ENCODE measurements at regions not wholly inside any gene's neighbourhood (a gene's known extent, or its start where the extent isn't known, plus 50 kb on each side); places are given as distances from the start of the nearest gene placed in this dataset.
A peak's percentile ranks its signal among the peaks of the same experiment; 100 is the strongest.

DNA sequence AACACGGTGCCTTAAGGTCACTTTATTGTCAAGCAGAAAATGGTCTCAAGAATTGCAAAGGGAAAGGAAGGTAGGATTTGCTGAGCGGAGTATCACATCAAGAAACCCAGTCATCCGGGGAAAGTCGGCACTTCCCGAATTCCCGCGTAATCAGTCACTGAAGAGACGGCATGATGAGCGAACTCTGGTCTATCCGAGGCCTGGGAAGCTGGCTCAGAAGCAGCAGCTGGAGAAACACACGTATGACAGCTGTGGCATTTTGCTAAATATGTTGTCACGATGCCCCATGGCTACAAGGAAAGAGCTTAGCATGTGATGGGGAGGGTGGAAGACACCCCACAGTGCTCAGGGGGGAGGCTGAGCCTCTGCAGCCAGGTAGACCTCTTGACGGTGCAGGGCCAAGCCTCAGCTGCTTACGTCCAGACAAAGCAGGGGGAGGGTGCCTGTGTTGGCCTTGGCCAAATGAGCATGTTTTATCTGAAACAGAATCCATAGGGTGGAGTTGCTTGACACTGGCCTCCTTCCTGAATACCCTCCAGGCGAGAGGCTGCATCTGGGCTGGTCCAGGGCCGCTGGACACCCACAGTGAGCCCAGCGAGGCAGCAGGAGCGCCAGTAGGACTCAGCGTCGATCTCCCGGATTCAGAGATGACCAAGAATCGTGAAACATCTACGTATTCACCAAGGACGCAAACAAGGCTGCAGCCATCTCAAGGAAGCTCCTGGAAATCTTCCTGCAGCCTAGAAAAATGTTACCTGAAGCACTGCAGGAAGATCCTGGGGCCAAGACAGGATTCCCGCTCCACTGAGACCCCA lies 118.8 kb upstream of the AFDN start (continued):
- peak; percentile 49 for TF ChIP-seq ZNF883 (CRISPR knock-in tag; IDR thresholded peaks at IDR 0.05; ENCODE audit: not compliant biosample characterization)
- TF ChIP-seq ZNF576 (CRISPR knock-in tag; IDR thresholded peaks at IDR 0.05): 0 out of 2 replicates have a peak, but pooled peaks have one; percentile 41
- TF ChIP-seq ZNF891 (CRISPR knock-in tag; IDR thresholded peaks at IDR 0.05): 0 out of 2 replicates have a peak, but pooled peaks have one; percentile 18
- 0 out of 2 replicates have a peak, but pooled peaks have one; percentile 22 for TF ChIP-seq ZNF292 (CRISPR knock-in tag; IDR thresholded peaks at IDR 0.05; ENCODE audit: borderline replicate concordance, low read depth)
- TF ChIP-seq, protein P1, sequence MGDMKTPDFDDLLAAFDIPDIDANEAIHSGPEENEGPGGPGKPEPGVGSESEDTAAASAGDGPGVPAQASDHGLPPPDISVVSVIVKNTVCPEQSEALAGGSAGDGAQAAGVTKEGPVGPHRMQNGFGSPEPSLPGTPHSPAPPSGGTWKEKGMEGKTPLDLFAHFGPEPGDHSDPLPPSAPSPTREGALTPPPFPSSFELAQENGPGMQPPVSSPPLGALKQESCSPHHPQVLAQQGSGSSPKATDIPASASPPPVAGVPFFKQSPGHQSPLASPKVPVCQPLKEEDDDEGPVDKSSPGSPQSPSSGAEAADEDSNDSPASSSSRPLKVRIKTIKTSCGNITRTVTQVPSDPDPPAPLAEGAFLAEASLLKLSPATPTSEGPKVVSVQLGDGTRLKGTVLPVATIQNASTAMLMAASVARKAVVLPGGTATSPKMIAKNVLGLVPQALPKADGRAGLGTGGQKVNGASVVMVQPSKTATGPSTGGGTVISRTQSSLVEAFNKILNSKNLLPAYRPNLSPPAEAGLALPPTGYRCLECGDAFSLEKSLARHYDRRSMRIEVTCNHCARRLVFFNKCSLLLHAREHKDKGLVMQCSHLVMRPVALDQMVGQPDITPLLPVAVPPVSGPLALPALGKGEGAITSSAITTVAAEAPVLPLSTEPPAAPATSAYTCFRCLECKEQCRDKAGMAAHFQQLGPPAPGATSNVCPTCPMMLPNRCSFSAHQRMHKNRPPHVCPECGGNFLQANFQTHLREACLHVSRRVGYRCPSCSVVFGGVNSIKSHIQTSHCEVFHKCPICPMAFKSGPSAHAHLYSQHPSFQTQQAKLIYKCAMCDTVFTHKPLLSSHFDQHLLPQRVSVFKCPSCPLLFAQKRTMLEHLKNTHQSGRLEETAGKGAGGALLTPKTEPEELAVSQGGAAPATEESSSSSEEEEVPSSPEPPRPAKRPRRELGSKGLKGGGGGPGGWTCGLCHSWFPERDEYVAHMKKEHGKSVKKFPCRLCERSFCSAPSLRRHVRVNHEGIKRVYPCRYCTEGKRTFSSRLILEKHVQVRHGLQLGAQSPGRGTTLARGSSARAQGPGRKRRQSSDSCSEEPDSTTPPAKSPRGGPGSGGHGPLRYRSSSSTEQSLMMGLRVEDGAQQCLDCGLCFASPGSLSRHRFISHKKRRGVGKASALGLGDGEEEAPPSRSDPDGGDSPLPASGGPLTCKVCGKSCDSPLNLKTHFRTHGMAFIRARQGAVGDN (CRISPR knock-in tag; IDR thresholded peaks at IDR 0.05): peak; percentile 49; the same call in 1 of the 2 replicates
- no peak for TF ChIP-seq SOX6 (IDR thresholded peaks at IDR 0.05)
- TF ChIP-seq SOX6 (CRISPR knock-in tag; IDR thresholded peaks at IDR 0.05): peak; percentile 23; the same call in 1 of the 2 replicates
- no peak for TF ChIP-seq GPN1 (CRISPR knock-in tag; IDR thresholded peaks at IDR 0.05; ENCODE audit: borderline replicate concordance)
- peak; percentile 85 for TF ChIP-seq ZBTB38 (CRISPR knock-in tag; IDR thresholded peaks at IDR 0.05)
- 0 out of 2 replicates have a peak, but pooled peaks have one; percentile 32 for TF ChIP-seq KDM5B (CRISPR knock-in tag; IDR thresholded peaks at IDR 0.05; ENCODE audit: borderline replicate concordance)
- 0 out of 2 replicates have a peak, but pooled peaks have one; percentile 70 for TF ChIP-seq ZNF598 (CRISPR knock-in tag; IDR thresholded peaks at IDR 0.05; ENCODE audit: borderline replicate concordance)
- no peak for TF ChIP-seq ZNF749 (CRISPR knock-in tag; IDR thresholded peaks at IDR 0.05; ENCODE audit: borderline replicate concordance)
- no peak for TF ChIP-seq TP53 (CRISPR knock-in tag; conservative IDR thresholded peaks at IDR 0.05)
